ENCODE measurements at regions not wholly inside any gene's neighbourhood (a gene's known extent, or its start where the extent isn't known, plus 50 kb on each side); places are given as distances from the start of the nearest gene placed in this dataset.

DNA sequence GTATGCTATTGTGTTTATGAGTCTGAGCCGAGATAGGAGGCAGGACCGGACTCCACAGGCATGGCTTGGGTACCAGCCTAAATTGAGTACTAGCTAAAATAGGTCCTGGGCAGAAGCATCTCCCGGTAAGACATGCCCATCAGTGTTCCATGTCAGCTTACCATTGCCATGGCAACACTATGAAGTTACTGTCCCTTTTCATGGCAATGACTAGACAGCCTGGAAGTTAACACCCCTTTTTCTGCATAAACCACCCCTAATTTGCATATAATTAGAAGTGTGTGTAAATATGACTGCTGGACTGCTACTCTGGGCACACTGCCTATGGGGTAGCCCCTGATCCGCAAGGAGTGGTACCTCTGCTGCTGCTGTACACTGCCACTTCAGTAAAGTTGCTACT, 1005.1 kb upstream of the FAM98A start:
- no peaks in the 10 kb centered on the region for H3K9me3 ChIP-seq
- no peaks in the 10 kb centered on the region for H3K27me3 ChIP-seq (replicated peaks; ENCODE audit: insufficient read depth)
- H3K27ac ChIP-seq: no peak overlapping the region
- H3K4me1 ChIP-seq (replicated peaks): no peaks in the 10 kb centered on the region
- TF ChIP-seq POLR2A (IDR thresholded peaks at IDR 0.05) (no peak), POLR2AphosphoS5 (IDR thresholded peaks at IDR 0.05) (no peak)
- TF ChIP-seq, protein P1, sequence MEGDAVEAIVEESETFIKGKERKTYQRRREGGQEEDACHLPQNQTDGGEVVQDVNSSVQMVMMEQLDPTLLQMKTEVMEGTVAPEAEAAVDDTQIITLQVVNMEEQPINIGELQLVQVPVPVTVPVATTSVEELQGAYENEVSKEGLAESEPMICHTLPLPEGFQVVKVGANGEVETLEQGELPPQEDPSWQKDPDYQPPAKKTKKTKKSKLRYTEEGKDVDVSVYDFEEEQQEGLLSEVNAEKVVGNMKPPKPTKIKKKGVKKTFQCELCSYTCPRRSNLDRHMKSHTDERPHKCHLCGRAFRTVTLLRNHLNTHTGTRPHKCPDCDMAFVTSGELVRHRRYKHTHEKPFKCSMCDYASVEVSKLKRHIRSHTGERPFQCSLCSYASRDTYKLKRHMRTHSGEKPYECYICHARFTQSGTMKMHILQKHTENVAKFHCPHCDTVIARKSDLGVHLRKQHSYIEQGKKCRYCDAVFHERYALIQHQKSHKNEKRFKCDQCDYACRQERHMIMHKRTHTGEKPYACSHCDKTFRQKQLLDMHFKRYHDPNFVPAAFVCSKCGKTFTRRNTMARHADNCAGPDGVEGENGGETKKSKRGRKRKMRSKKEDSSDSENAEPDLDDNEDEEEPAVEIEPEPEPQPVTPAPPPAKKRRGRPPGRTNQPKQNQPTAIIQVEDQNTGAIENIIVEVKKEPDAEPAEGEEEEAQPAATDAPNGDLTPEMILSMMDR (IDR thresholded peaks at IDR 0.05): no peak
- H3K4me3 ChIP-seq: no peak overlapping the region
- intact Hi-C loops (cut with DNase I): no loop called here
- no peak for DNase-seq (ENCODE audit: low spot score)
- WGBS: 87% methylated on average over 3 of the region's 4 CpGs
- H3K36me3 ChIP-seq: no peaks in the 10 kb centered on the region

DNA sequence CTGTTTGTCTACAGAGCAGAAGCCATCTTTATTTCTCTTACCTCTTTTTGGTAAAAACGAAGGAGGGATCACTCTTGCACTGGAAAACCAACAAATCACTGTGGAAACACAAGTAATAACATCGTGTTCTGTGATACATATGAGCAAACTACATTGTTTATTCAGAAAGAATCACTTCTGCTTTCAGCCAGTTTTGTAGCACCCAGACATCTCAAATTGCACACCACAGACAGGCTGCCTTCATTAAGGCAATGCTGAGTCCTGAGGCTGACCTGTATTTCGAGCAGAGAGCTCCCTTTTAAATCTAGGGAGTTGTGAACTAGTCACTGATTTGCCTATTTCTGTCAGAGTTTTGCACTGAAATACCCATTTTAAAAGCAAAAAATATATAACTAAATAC, 1003.2 kb upstream of the FAM98A start:
- intact Hi-C loops (cut with DNase I): no loop called here
- no peak overlapping the region for H3K4me3 ChIP-seq
- H3K9me3 ChIP-seq: no peaks in the 10 kb centered on the region
- 47% methylated on average over 3 of the region's 3 CpGs for WGBS
- DNase-seq (ENCODE audit: low spot score): no peak
- H3K27me3 ChIP-seq (replicated peaks; ENCODE audit: insufficient read depth): no peaks in the 10 kb centered on the region
- no peak for TF ChIP-seq POLR2A (IDR thresholded peaks at IDR 0.05)
- TF ChIP-seq, protein P1 (IDR thresholded peaks at IDR 0.05): no peak
- TF ChIP-seq POLR2AphosphoS5 (IDR thresholded peaks at IDR 0.05): no peak
- no peaks in the 10 kb centered on the region for H3K36me3 ChIP-seq
- H3K27ac ChIP-seq: no peak overlapping the region
- H3K4me1 ChIP-seq (replicated peaks): no peaks in the 10 kb centered on the region

DNA sequence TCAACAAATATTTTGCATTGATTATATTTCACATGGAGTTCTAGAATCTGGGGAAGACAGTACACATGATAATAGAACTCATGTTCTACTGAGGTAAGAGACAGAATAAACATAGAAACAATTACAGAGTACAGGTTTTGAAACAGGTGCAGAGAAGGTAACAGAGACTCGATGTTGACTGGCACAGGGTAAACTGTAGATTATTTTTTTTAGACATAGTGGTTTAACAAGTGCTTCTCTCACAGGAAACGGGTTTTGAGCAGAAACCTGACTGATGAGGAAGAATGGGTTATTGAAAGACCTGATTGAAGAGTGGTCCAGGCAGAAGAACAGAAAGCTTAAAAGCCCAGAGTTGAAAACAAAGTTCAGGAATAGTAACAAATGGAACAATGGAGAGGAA, 1002.5 kb upstream of the FAM98A start:
- no peak for TF ChIP-seq POLR2A (IDR thresholded peaks at IDR 0.05)
- TF ChIP-seq POLR2AphosphoS5 (IDR thresholded peaks at IDR 0.05): no peak
- TF ChIP-seq, protein P1 (IDR thresholded peaks at IDR 0.05): no peak
- H3K9me3 ChIP-seq: no peaks in the 10 kb centered on the region
- H3K4me1 ChIP-seq (replicated peaks): no peaks in the 10 kb centered on the region
- no peak overlapping the region for H3K4me3 ChIP-seq
- no peak overlapping the region for H3K27ac ChIP-seq
- intact Hi-C loops (cut with DNase I): no loop called here
- no peaks in the 10 kb centered on the region for H3K36me3 ChIP-seq
- WGBS: 57% methylated on average over 2 of the region's 2 CpGs
- no peak for DNase-seq (ENCODE audit: low spot score)
- no peaks in the 10 kb centered on the region for H3K27me3 ChIP-seq (replicated peaks; ENCODE audit: insufficient read depth)

DNA sequence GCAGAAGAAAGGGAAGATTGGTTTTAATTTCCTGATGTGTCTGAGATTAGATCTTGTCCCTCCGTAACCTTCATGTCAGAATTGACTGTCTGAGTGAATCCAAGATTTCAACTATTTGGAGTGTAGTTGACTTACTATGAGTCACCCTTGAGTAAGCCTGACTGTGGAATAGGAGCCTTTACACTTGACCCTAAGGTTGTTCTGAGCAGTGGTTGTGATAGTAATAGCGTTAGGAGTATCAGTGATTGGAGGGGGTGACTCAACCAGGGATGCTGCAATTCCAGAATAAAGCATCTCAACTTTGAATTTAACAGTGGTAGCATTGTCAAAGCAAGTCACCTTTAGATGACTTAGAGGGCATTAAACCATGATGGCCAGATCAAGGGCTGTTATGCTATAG, 979.5 kb upstream of the FAM98A start:
- H3K27me3 ChIP-seq (replicated peaks; ENCODE audit: insufficient read depth): no peaks in the 10 kb centered on the region
- 84% methylated on average over 2 of the region's 2 CpGs for WGBS
- intact Hi-C loops (cut with DNase I): loop anchor here (10.0 kb wide), 1 partner anchor 904 kb away; no protein-coding TSS in a partner anchor
- H3K9me3 ChIP-seq: no peaks in the 10 kb centered on the region
- no peak for DNase-seq (ENCODE audit: low spot score)
- no peak overlapping the region for H3K27ac ChIP-seq
- H3K4me3 ChIP-seq: no peak overlapping the region
- H3K4me1 ChIP-seq (replicated peaks): no peaks in the 10 kb centered on the region
- TF ChIP-seq, protein P1 (IDR thresholded peaks at IDR 0.05): no peak
- TF ChIP-seq POLR2A (IDR thresholded peaks at IDR 0.05): no peak
- TF ChIP-seq POLR2AphosphoS5 (IDR thresholded peaks at IDR 0.05): no peak
- no peaks in the 10 kb centered on the region for H3K36me3 ChIP-seq

DNA sequence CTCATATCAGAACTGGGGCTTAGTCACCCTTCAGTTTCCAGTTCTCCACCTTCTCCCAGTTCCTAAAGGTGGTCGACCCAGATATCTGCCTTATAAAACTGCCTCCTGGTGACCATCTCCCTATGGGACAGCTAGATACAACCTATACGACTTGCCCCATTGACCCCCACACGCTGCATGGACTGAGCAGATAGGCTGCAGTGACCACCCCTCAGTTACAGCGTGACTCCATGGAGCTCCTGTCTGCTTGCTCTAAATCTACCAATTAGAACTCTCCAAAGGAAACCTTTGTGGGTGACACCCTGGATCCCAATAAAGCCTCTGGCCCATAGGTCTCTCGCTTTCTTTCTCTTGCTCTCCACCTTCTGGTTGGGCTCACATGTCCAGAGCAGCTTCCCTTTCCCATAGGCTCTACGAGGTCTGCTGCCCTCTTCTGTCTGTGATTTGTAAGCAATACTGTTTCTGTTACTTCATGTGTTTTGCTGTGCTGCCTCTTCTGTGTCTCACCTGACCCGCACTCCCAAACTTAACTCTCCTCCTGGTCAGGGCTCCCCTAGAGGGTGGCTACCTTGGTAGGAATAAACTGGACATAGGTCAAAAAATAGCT, 971.3 kb upstream of the FAM98A start:
- no peaks in the 10 kb centered on the region for H3K4me1 ChIP-seq (replicated peaks)
- no peak overlapping the region for H3K4me3 ChIP-seq
- WGBS: 86% methylated on average over 7 of the region's 7 CpGs

More for the DNA sequence above, 971.3 kb upstream of the FAM98A start:
- Histone ChIP-seq H3K27ac (no peak overlapping the region), H3K36me3 (no peaks in the 10 kb centered on the region), H3K9me3 (no peaks in the 10 kb centered on the region), H3K27me3 (replicated peaks; ENCODE audit: insufficient read depth) (no peaks in the 10 kb centered on the region)
- intact Hi-C loops (cut with DNase I): loop anchor here (10.0 kb wide), 1 partner anchor 896 kb away; no protein-coding TSS in a partner anchor
- peak; percentile 15 for DNase-seq (ENCODE audit: low spot score)
- TF ChIP-seq POLR2A (IDR thresholded peaks at IDR 0.05): no peak
- TF ChIP-seq POLR2AphosphoS5 (IDR thresholded peaks at IDR 0.05): no peak
- TF ChIP-seq, protein P1 (IDR thresholded peaks at IDR 0.05): peak in 2 of 4 experiments; percentile 32 to 43

All from prostate gland (tissue), 2 donors.